ENCODE measurements at regions not wholly inside any gene's neighbourhood (a gene's known extent, or its start where the extent isn't known, plus 50 kb on each side); places are given as distances from the start of the nearest gene placed in this dataset.

GRCh38 chr11:134660416-134660815, 248.4 kb upstream of the B3GAT1 start:
- no peak overlapping the region for H4K8ac ChIP-seq (ENCODE audit: extremely low read depth, insufficient read depth, low read length)
- H3K23ac ChIP-seq (ENCODE audit: insufficient read length), result no peak overlapping the region
- no peaks in the 10 kb centered on the region for H3K79me2 ChIP-seq (ENCODE audit: control insufficient read depth in 1 of 2, insufficient read depth in 2 of 2, low read length in 2 of 2)
- peaks cover 4 to 14% of the 10 kb centered on the region in 2 experiments; a peak in 1 of 4 replicates for H3K9me3 ChIP-seq (ENCODE audit: insufficient read depth in 2 of 2, low read depth in 1 of 2, low read length in 1 of 2)
- no peaks in the 10 kb centered on the region for H3K79me1 ChIP-seq (ENCODE audit: low read depth, low read length)
- no peak overlapping the region for H2BK120ac ChIP-seq (replicated peaks; ENCODE audit: low read depth, low read length)
- H3K27me3 ChIP-seq (replicated peaks in 1 of 4; ENCODE audit: control insufficient read depth in 3 of 4, extremely low read depth in 1 of 4, insufficient read depth in 3 of 4, low read length in 3 of 4), result no peaks in the 10 kb centered on the region
- H3K27ac ChIP-seq (ENCODE audit: low read depth, low read length), result no peak overlapping the region
- H3K36me3 ChIP-seq (ENCODE audit: control insufficient read depth in 2 of 4, insufficient read depth in 4 of 4, low read length in 3 of 4), result no peaks in the 10 kb centered on the region
- H2BK15ac ChIP-seq (ENCODE audit: low read length), result no peak overlapping the region
- no peak overlapping the region for H3K56ac ChIP-seq (replicated peaks; ENCODE audit: insufficient read length, low read depth, low read length)
- H3K4me3 ChIP-seq (ENCODE audit: extremely low read depth in 1 of 4, insufficient read depth in 2 of 4, low read depth in 3 of 4, low read length in 4 of 4), result no peak overlapping the region
- no peaks in the 10 kb centered on the region for H4K20me1 ChIP-seq (replicated peaks in 1 of 2; ENCODE audit: control insufficient read depth in 1 of 2, insufficient read depth in 2 of 2, low read length in 2 of 2)
- peaks cover 0 to 3% (median 0%) of the 10 kb centered on the region in 4 experiments; a peak in 3 of 7 replicates for H3K4me1 ChIP-seq (replicated peaks in 1 of 4; ENCODE audit: control insufficient read depth in 3 of 4, insufficient read depth in 4 of 4, low read length in 3 of 4)
- WGBS, 2 experiments (ENCODE audit: extremely low coverage in 1 of 2, insufficient coverage in 1 of 2, insufficient read length in 1 of 2, insufficient replicate concordance in 2 of 2, low coverage in 1 of 2, low lambda C conversion rate in 2 of 2, missing lambda C conversion rate in 1 of 2), result 89% methylated on average over 1 of the region's 1 CpG; no CpG with 5 or more reads in 1 of the 2 experiments
- no peak overlapping the region for H2AK5ac ChIP-seq (ENCODE audit: low read depth, low read length)
- H3K14ac ChIP-seq (ENCODE audit: insufficient read length), result no peak overlapping the region
- ChIA-PET POLR2A (ENCODE audit: partially characterized antibody) (no interaction called here), CTCF (ENCODE audit: partially characterized antibody) (interaction anchor here (0.7 to 1.7 kb wide), 8 partner anchors 8 to 208 kb away, joined by 3 to 4 read pairs (median 3); no protein-coding TSS in a partner anchor)
- H2BK5ac ChIP-seq (ENCODE audit: low read depth, low read length), result no peak overlapping the region
- FAIRE-seq, result no peak
- H3K4ac ChIP-seq (replicated peaks; ENCODE audit: insufficient read length, low read depth, low read length), result no peak overlapping the region
- H4K5ac ChIP-seq (ENCODE audit: insufficient read length, low read depth, low read length), result no peak overlapping the region
- H3K23me2 ChIP-seq (ENCODE audit: low read depth, low read length), result no peaks in the 10 kb centered on the region
- H2AFZ ChIP-seq (ENCODE audit: low read length), result no peak overlapping the region
- DNase-seq (ENCODE audit: low read depth in 1 of 2, low spot score in 2 of 2), result no peak
- H2BK20ac ChIP-seq (ENCODE audit: low read length), result no peak overlapping the region
- no peak overlapping the region for H3K4me2 ChIP-seq (ENCODE audit: insufficient read depth in 1 of 2, low read depth in 2 of 2, low read length in 2 of 2)
- H2BK12ac ChIP-seq (ENCODE audit: low read depth, low read length), result no peak overlapping the region
- H3K18ac ChIP-seq (ENCODE audit: extremely low read depth, low read length), result no peak overlapping the region
- H4K91ac ChIP-seq (replicated peaks; ENCODE audit: insufficient read length, low read length), result no peak overlapping the region
- H3K9ac ChIP-seq (replicated peaks in 1 of 4; ENCODE audit: extremely low read depth in 1 of 4, low read depth in 3 of 4, low read length in 3 of 4), result no peak overlapping the region
- TF ChIP-seq RXRA (IDR thresholded peaks at IDR 0.05; ENCODE audit: insufficient read depth, low read depth, low read length) (no peak), ASH2L (IDR thresholded peaks at IDR 0.05; ENCODE audit: low read length) (no peak), ATF2 (IDR thresholded peaks at IDR 0.05; ENCODE audit: low read length) (no peak), NANOG (IDR thresholded peaks at IDR 0.05; ENCODE audit: insufficient read depth, low read depth, low read length, poor library complexity, severe bottlenecking) (no peak)
